ENCODE measurements at regions not wholly inside any gene's neighbourhood (a gene's known extent, or its start where the extent isn't known, plus 50 kb on each side); places are given as distances from the start of the nearest gene placed in this dataset.

GRCh38 chr3:66655044-66655443 lies 154.2 kb upstream of the LRIG1 start:
- TF ChIP-seq CTCF (IDR thresholded peaks at IDR 0.05) (no peak), POLR2A (IDR thresholded peaks at IDR 0.05) (no peak), EP300 (IDR thresholded peaks at IDR 0.05) (no peak)

Data from ovary (tissue), 3 donors.